ENCODE measurements at regions not wholly inside any gene's neighbourhood (a gene's known extent, or its start where the extent isn't known, plus 50 kb on each side); places are given as distances from the start of the nearest gene placed in this dataset.

- ChIA-PET CTCF (no interaction called here), POLR2A (no interaction called here)
- Mint-ChIP-seq H3K36me3 (no peaks in the 10 kb centered on the region), H3K27me3 (no peaks in the 10 kb centered on the region), H3K27ac (no peak overlapping the region), H3K9me3 (peaks cover 0 to 23% (median 6%) of the 10 kb centered on the region in 5 donors), H3K4me3 (no peak overlapping the region), H3K4me1 (no peaks in the 10 kb centered on the region)
- H3K27me3 ChIP-seq (ENCODE audit: insufficient read depth, low read length, poor library complexity, severe bottlenecking) = no peaks in the 10 kb centered on the region
- no peak overlapping the region for H3K27ac ChIP-seq (ENCODE audit: low read depth, low read length)
- no peaks in the 10 kb centered on the region for H3K9me3 ChIP-seq (ENCODE audit: low read length)
- no peak overlapping the region for H3K4me3 ChIP-seq (ENCODE audit: low read length)
- DNase-seq = no peak
- H3K36me3 ChIP-seq (ENCODE audit: insufficient read depth, low read length) = no peaks in the 10 kb centered on the region
- no peaks in the 10 kb centered on the region for H3K4me1 ChIP-seq (ENCODE audit: insufficient read depth, low read length)
These were observed 390.6 kb downstream of the DNAH5 start for GRCh38 chr5:13553896-13554295.

- no peak overlapping the region for H3K27ac Mint-ChIP-seq
- CTCF ChIA-PET = no interaction called here
- no peak overlapping the region for H3K4me3 Mint-ChIP-seq
- no peaks in the 10 kb centered on the region for H3K36me3 Mint-ChIP-seq
- no peaks in the 10 kb centered on the region for H3K4me1 Mint-ChIP-seq
- POLR2A ChIA-PET = no interaction called here
- H3K27me3 Mint-ChIP-seq = no peaks in the 10 kb centered on the region
- H3K4me1 ChIP-seq (ENCODE audit: insufficient read depth, low read length) = no peaks in the 10 kb centered on the region
- peaks cover 0 to 13% (median 3%) of the 10 kb centered on the region in 5 donors for H3K9me3 Mint-ChIP-seq
- no peaks in the 10 kb centered on the region for H3K9me3 ChIP-seq (ENCODE audit: low read length)
- no peaks in the 10 kb centered on the region for H3K36me3 ChIP-seq (ENCODE audit: insufficient read depth, low read length)
- no peak for DNase-seq
- H3K27ac ChIP-seq (ENCODE audit: low read depth, low read length) = no peak overlapping the region
- H3K4me3 ChIP-seq (ENCODE audit: low read length) = no peak overlapping the region
- no peaks in the 10 kb centered on the region for H3K27me3 ChIP-seq (ENCODE audit: insufficient read depth, low read length, poor library complexity, severe bottlenecking)
These were observed 392.1 kb downstream of the DNAH5 start for GRCh38 chr5:13552361-13552760.

GRCh38 chr5:13551645-13552044 lies 392.8 kb downstream of the DNAH5 start:
- no peak overlapping the region for H3K4me3 Mint-ChIP-seq
- Histone ChIP-seq H3K4me1 (ENCODE audit: insufficient read depth, low read length) (no peaks in the 10 kb centered on the region), H3K9me3 (ENCODE audit: low read length) (no peaks in the 10 kb centered on the region), H3K36me3 (ENCODE audit: insufficient read depth, low read length) (no peaks in the 10 kb centered on the region), H3K27ac (ENCODE audit: low read depth, low read length) (no peak overlapping the region), H3K4me3 (ENCODE audit: low read length) (no peak overlapping the region), H3K27me3 (ENCODE audit: insufficient read depth, low read length, poor library complexity, severe bottlenecking) (no peaks in the 10 kb centered on the region)
- H3K9me3 Mint-ChIP-seq = peaks cover 0 to 13% (median 3%) of the 10 kb centered on the region in 5 donors
- DNase-seq = no peak
- H3K27ac Mint-ChIP-seq = no peak overlapping the region
- ChIA-PET POLR2A (no interaction called here), CTCF (no interaction called here)
- no peaks in the 10 kb centered on the region for H3K4me1 Mint-ChIP-seq
- no peaks in the 10 kb centered on the region for H3K27me3 Mint-ChIP-seq
- H3K36me3 Mint-ChIP-seq = no peaks in the 10 kb centered on the region

DNA sequence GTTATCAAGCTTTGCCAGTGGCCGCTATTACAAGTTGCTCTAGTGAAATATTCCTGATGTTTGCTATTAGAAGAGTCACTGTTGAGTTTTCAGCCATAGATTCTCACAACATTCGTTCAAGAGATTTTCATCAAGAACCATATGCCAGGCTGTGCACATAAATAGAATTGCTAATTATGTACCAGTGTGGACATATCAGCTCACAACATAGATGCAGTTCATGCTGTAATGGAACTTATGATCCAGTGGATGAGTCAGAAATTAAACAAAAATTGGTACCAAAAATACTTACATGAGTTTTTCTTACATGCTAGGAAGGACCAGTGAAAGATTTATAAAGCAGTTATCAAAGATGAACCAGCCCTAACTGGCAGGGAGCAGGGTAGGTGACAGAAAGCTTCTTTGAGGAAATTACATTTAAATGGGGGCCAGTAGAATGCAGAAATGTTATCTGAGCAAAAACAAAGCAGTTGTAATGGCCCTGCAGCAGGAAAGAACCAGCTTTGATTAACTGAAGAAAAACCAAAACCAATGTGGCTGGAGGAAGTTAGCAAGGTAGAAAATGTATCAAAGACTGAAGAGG lies 404.2 kb downstream of the DNAH5 start:
- Mint-ChIP-seq H3K4me3 (no peak overlapping the region), H3K36me3 (no peaks in the 10 kb centered on the region), H3K9me3 (peaks cover 0 to 10% (median 3%) of the 10 kb centered on the region in 5 donors), H3K4me1 (no peaks in the 10 kb centered on the region), H3K27me3 (no peaks in the 10 kb centered on the region), H3K27ac (no peak overlapping the region)
- no peak for DNase-seq
- no peak overlapping the region for H3K4me3 ChIP-seq (ENCODE audit: low read length)
- no peaks in the 10 kb centered on the region for H3K4me1 ChIP-seq (ENCODE audit: insufficient read depth, low read length)
- ChIA-PET POLR2A (no interaction called here), CTCF (no interaction called here)
- no peak overlapping the region for H3K27ac ChIP-seq (ENCODE audit: low read depth, low read length)
- H3K27me3 ChIP-seq (ENCODE audit: insufficient read depth, low read length, poor library complexity, severe bottlenecking) = no peaks in the 10 kb centered on the region
- no peaks in the 10 kb centered on the region for H3K36me3 ChIP-seq (ENCODE audit: insufficient read depth, low read length)
- no peaks in the 10 kb centered on the region for H3K9me3 ChIP-seq (ENCODE audit: low read length)

DNA sequence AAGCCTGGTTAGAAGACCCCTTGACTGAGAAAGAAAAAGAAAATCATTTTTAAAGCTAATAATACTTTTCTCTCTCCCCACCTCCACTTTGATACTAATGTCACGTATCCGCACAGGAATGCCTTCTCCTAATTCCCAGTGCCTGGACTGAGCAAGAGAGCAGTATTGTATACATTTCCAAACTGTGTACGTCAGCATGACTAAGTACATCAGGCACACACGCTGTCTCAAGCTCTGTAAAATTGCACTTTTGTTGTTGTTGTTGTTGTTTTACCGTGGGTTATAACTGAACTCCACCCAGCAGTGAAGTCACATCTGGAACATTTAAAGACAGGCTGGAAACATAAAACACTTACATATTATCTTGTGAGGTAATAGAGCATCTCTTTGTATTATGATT lies 407.6 kb downstream of the DNAH5 start:
- Histone ChIP-seq H3K36me3 (ENCODE audit: insufficient read depth, low read length) (no peaks in the 10 kb centered on the region), H3K4me1 (ENCODE audit: insufficient read depth, low read length) (no peaks in the 10 kb centered on the region), H3K27ac (ENCODE audit: low read depth, low read length) (no peak overlapping the region), H3K4me3 (ENCODE audit: low read length) (no peak overlapping the region), H3K27me3 (ENCODE audit: insufficient read depth, low read length, poor library complexity, severe bottlenecking) (no peaks in the 10 kb centered on the region), H3K9me3 (ENCODE audit: low read length) (no peaks in the 10 kb centered on the region)
- Mint-ChIP-seq H3K27me3 (no peaks in the 10 kb centered on the region), H3K27ac (no peak overlapping the region), H3K9me3 (peaks cover 0 to 4% (median 3%) of the 10 kb centered on the region in 5 donors), H3K4me1 (no peaks in the 10 kb centered on the region), H3K4me3 (no peak overlapping the region), H3K36me3 (no peaks in the 10 kb centered on the region)
- DNase-seq = no peak
- ChIA-PET POLR2A (no interaction called here), CTCF (no interaction called here)

DNA sequence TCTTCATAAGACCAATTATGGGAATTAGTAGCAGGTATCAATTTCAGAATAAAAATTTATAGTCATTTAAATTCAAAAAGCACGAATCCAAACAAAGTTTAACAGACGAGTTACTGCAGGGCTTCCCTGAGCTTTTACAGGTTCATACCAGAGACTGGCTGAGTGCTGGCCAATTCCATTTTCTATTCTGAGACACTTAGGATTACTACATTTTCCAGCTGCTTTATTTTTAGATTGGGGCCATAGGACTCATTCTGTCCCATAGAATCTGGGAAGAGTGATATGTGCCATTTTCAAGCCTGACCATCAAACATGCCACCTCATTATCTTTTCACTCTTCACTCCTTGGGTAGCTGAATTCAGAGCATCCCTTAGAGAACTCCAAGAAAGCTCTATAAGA lies 410.7 kb downstream of the DNAH5 start:
- ChIA-PET CTCF (no interaction called here), POLR2A (no interaction called here)
- Mint-ChIP-seq H3K27me3 (no peaks in the 10 kb centered on the region), H3K4me1 (no peaks in the 10 kb centered on the region), H3K9me3 (peaks cover 0 to 6% (median 2%) of the 10 kb centered on the region in 5 donors), H3K36me3 (no peaks in the 10 kb centered on the region), H3K27ac (no peak overlapping the region), H3K4me3 (no peak overlapping the region)
- DNase-seq = no peak
- Histone ChIP-seq H3K27me3 (ENCODE audit: insufficient read depth, low read length, poor library complexity, severe bottlenecking) (no peaks in the 10 kb centered on the region), H3K4me1 (ENCODE audit: insufficient read depth, low read length) (no peaks in the 10 kb centered on the region), H3K27ac (ENCODE audit: low read depth, low read length) (no peak overlapping the region), H3K36me3 (ENCODE audit: insufficient read depth, low read length) (no peaks in the 10 kb centered on the region), H3K9me3 (ENCODE audit: low read length) (no peaks in the 10 kb centered on the region), H3K4me3 (ENCODE audit: low read length) (no peak overlapping the region)

- H3K27ac ChIP-seq (ENCODE audit: low read depth, low read length) = no peak overlapping the region
- Mint-ChIP-seq H3K27ac (no peak overlapping the region), H3K36me3 (no peaks in the 10 kb centered on the region), H3K9me3 (peaks cover 0 to 2% (median 2%) of the 10 kb centered on the region in 5 donors), H3K4me1 (no peaks in the 10 kb centered on the region), H3K4me3 (no peak overlapping the region), H3K27me3 (no peaks in the 10 kb centered on the region)
- POLR2A ChIA-PET = no interaction called here
- no peaks in the 10 kb centered on the region for H3K36me3 ChIP-seq (ENCODE audit: insufficient read depth, low read length)
- no peak for DNase-seq
- no peaks in the 10 kb centered on the region for H3K9me3 ChIP-seq (ENCODE audit: low read length)
- CTCF ChIA-PET = no interaction called here
- H3K4me3 ChIP-seq (ENCODE audit: low read length) = no peak overlapping the region
- no peaks in the 10 kb centered on the region for H3K4me1 ChIP-seq (ENCODE audit: insufficient read depth, low read length)
- H3K27me3 ChIP-seq (ENCODE audit: insufficient read depth, low read length, poor library complexity, severe bottlenecking) = no peaks in the 10 kb centered on the region
These were observed 415.2 kb downstream of the DNAH5 start for GRCh38 chr5:13529300-13529699.

DNA sequence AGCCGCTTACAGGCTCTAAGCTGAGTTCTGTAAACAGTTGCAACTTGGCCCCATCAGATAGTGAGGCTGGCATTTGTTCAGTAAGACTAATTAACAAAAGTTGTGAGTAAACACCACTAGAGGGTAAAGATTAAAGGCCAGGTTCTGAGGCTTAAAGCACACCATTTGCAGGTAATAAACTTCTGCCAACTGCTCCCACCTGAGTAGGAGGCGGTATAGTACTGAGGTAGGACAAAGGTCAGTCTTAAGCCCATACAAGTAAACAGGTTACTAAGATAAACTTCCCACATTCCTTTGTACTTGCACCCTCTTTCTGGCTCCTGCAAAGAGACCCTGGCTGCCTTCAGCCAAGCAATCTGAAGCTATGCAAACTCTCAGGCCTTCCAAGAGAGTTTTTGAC lies 419.6 kb downstream of the DNAH5 start:
- H3K27me3 ChIP-seq (ENCODE audit: insufficient read depth, low read length, poor library complexity, severe bottlenecking) = no peaks in the 10 kb centered on the region
- no peaks in the 10 kb centered on the region for H3K4me1 Mint-ChIP-seq
- peaks cover 0 to 2% (median 0%) of the 10 kb centered on the region in 3 donors for H3K36me3 Mint-ChIP-seq
- no peak overlapping the region for H3K27ac ChIP-seq (ENCODE audit: low read depth, low read length)
- H3K4me1 ChIP-seq (ENCODE audit: insufficient read depth, low read length) = no peaks in the 10 kb centered on the region
- H3K4me3 ChIP-seq (ENCODE audit: low read length) = no peak overlapping the region
- H3K9me3 Mint-ChIP-seq = peaks cover 0 to 10% (median 6%) of the 10 kb centered on the region in 5 donors
- H3K27ac Mint-ChIP-seq = no peak overlapping the region
- no peaks in the 10 kb centered on the region for H3K9me3 ChIP-seq (ENCODE audit: low read length)
- ChIA-PET POLR2A (no interaction called here), CTCF (no interaction called here)
- no peaks in the 10 kb centered on the region for H3K36me3 ChIP-seq (ENCODE audit: insufficient read depth, low read length)
- H3K27me3 Mint-ChIP-seq = no peaks in the 10 kb centered on the region
- H3K4me3 Mint-ChIP-seq = no peak overlapping the region
- no peak for DNase-seq

DNA sequence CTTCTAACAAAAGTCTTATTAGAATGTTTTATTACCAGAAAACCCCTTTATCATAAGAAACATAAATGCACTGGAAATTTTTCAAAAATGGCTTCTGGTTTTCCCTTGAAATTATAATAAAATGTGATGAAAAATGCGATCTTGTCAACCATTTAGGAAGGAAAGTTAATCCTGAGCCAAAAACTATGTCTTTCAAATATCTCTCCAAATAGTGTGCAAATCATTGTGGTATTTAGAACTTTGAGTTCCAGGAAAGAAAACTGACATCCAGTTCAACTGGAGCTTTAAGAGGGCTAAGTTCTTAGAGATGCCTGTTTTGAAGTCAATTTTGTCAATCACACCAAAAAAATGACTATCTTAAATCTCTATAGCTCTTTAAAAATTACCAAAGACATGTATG lies 425.4 kb downstream of the DNAH5 start:
- ChIA-PET CTCF (no interaction called here), POLR2A (no interaction called here)
- Histone ChIP-seq H3K27me3 (ENCODE audit: insufficient read depth, low read length, poor library complexity, severe bottlenecking) (no peaks in the 10 kb centered on the region), H3K36me3 (ENCODE audit: insufficient read depth, low read length) (no peaks in the 10 kb centered on the region), H3K27ac (ENCODE audit: low read depth, low read length) (no peak overlapping the region), H3K9me3 (ENCODE audit: low read length) (no peaks in the 10 kb centered on the region), H3K4me1 (ENCODE audit: insufficient read depth, low read length) (no peaks in the 10 kb centered on the region), H3K4me3 (ENCODE audit: low read length) (no peak overlapping the region)
- no peak for DNase-seq
- Mint-ChIP-seq H3K27me3 (no peaks in the 10 kb centered on the region), H3K27ac (no peak overlapping the region), H3K4me3 (no peak overlapping the region), H3K36me3 (peaks cover 0 to 2% (median 0%) of the 10 kb centered on the region in 3 donors), H3K4me1 (no peaks in the 10 kb centered on the region), H3K9me3 (peaks cover 2 to 14% (median 8%) of the 10 kb centered on the region in 5 donors)
